PC-9 (cell line): ENCODE measurements at regions not wholly inside any gene's neighbourhood (a gene's known extent, or its start where the extent isn't known, plus 50 kb on each side); places are given as distances from the start of the nearest gene placed in this dataset.

Source experiments
- CTCF ChIP-seq: fragments of 200-600 bp; sonication (generic); conservative IDR thresholded peaks from 2 replicates; pipeline ENCODE4 v1.6.1; 2017; ENCODE audit warnings: mixed run types, antibody characterized with exemption, mild to moderate bottlenecking, moderate library complexity
- EZH2 ChIP-seq: fragments of 200-600 bp; sonication (generic); IDR thresholded peaks from 2 replicates; pipeline ENCODE4 v1.8.0; 2017; ENCODE audit warnings: antibody characterized with exemption, low read depth

GRCh38 chr15:31574766-31575165 lies 248.1 kb downstream of the KLF13 start:
- TF ChIP-seq CTCF: no peak
- TF ChIP-seq EZH2: no peak
